KMS-11 (cell line): ENCODE measurements at regions not wholly inside any gene's neighbourhood (a gene's known extent, or its start where the extent isn't known, plus 50 kb on each side); places are given as distances from the start of the nearest gene placed in this dataset.

Experiments used
- H2AFZ ChIP-seq: fragments of 200-600 bp; sonication (generic); 2 replicates; pipeline ENCODE4 v1.6.1; 2016; ENCODE audit warnings: antibody characterized with exemption, mixed run types, low read depth
- H3K27ac ChIP-seq: fragments of 200-600 bp; sonication (generic); 2 replicates; pipeline ENCODE4 v1.6.1; 2016; ENCODE audit warnings: mild to moderate bottlenecking, mixed run types
- H3K27me3 ChIP-seq: fragments of 200-600 bp; sonication (generic); 2 replicates; pipeline ENCODE4 v1.6.1; 2017; ENCODE audit warnings: mild to moderate bottlenecking, low read depth, mixed run types, moderate library complexity; ENCODE audit not compliant: insufficient read depth
- H3K36me3 ChIP-seq: fragments of 200-600 bp; sonication (generic); 2 replicates; pipeline ENCODE4 v1.6.1; 2017; ENCODE audit warnings: mild to moderate bottlenecking, mixed run types; ENCODE audit not compliant: insufficient read depth
- H3K4me1 ChIP-seq: fragments of 200-600 bp; sonication (generic); 2 replicates; pipeline ENCODE4 v1.6.1; 2016; ENCODE audit warnings: mild to moderate bottlenecking, low read depth, mixed run types; ENCODE audit not compliant: poor library complexity, severe bottlenecking
- H3K4me2 ChIP-seq: fragments of 200-600 bp; sonication (generic); 2 replicates; pipeline ENCODE4 v1.7.0; 2016; ENCODE audit warnings: mild to moderate bottlenecking, mixed run types
- H3K4me3 ChIP-seq: fragments of 200-600 bp; sonication (generic); IDR thresholded peaks from 2 replicates; pipeline ENCODE4 v1.6.1; 2017; ENCODE audit warnings: low read depth, low read length, mixed read lengths; ENCODE audit not compliant: insufficient read depth
- H3K79me2 ChIP-seq: fragments of 200-600 bp; sonication (generic); 2 replicates; pipeline ENCODE4 v1.6.1; 2016; ENCODE audit warnings: low read depth, mixed run types; ENCODE audit not compliant: insufficient read depth
- H3K9ac ChIP-seq: fragments of 200-600 bp; sonication (generic); 2 replicates; pipeline ENCODE4 v1.6.1; 2016; ENCODE audit warnings: mild to moderate bottlenecking, mixed run types
- H4K20me1 ChIP-seq: fragments of 200-600 bp; sonication (generic); 2 replicates; pipeline ENCODE4 v1.6.1; 2016; ENCODE audit warnings: mild to moderate bottlenecking, mixed run types; ENCODE audit not compliant: insufficient read depth
- CTCF ChIP-seq: fragments of 200-600 bp; sonication (generic); conservative IDR thresholded peaks from 2 replicates; pipeline ENCODE4 v1.6.1; 2017; ENCODE audit warnings: low read depth, mild to moderate bottlenecking, antibody characterized with exemption, low read length, moderate library complexity, mixed read lengths

- Histone ChIP-seq H3K9ac (no peak overlapping the region), H3K4me3 (no peak overlapping the region), H3K36me3 (no peaks in the 10 kb centered on the region), H2AFZ (no peak overlapping the region), H3K27me3 (no peaks in the 10 kb centered on the region), H3K27ac (no peak overlapping the region), H3K4me1 (no peaks in the 10 kb centered on the region), H4K20me1 (no peaks in the 10 kb centered on the region), H3K79me2 (no peaks in the 10 kb centered on the region), H3K4me2 (no peak overlapping the region)
- TF ChIP-seq CTCF, result no peak
Measured at GRCh38 chr18:73696698-73697097, 450.9 kb downstream of the FBXO15 start.

DNA sequence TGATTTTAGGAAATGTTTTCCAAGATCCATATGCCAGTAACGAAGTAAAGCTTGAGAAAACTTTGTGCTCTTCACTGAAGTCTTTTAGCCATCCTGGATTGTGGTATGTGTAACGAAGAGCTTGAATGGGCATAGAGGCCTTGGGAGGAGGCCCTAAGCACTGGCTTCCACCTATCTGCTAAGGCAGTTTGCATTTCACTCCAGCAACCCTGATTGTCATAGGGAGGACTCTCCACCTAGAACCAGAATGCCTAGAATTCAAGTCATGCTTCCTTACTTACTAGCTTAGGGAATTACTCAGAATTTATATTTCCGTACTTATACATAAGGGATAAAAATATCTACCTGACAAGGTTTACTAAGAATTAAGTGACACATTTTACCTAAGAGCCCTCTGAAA, 451.5 kb downstream of the FBXO15 start:
- H4K20me1 ChIP-seq, result no peaks in the 10 kb centered on the region
- H2AFZ ChIP-seq, result no peak overlapping the region
- no peaks in the 10 kb centered on the region for H3K27me3 ChIP-seq
- TF ChIP-seq CTCF, result no peak
- no peaks in the 10 kb centered on the region for H3K4me1 ChIP-seq
- no peak overlapping the region for H3K4me3 ChIP-seq
- no peak overlapping the region for H3K9ac ChIP-seq
- no peak overlapping the region for H3K27ac ChIP-seq
- H3K36me3 ChIP-seq, result no peaks in the 10 kb centered on the region
- H3K4me2 ChIP-seq, result no peak overlapping the region
- H3K79me2 ChIP-seq, result no peaks in the 10 kb centered on the region

DNA sequence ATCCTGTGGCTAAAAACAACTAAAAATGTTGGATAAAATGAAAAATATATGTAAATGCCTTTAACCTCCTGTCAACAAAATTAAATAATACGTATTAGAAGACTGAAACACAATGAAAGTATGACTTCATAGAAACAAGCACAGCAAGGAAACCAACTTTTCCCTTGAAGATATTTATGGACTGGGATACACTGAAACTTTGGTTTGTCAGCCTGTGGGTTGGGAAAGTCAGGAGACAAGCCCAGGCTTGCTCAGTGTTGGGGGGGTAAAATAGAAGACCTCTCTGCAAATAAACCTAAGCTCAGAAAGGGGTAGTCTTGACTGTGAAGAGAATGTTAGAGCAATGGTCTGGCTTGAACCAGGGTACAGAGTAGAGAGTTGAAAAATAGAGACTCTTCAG, 454.5 kb downstream of the FBXO15 start:
- Histone ChIP-seq H3K4me3 (no peak overlapping the region), H3K4me1 (no peaks in the 10 kb centered on the region), H3K27ac (no peak overlapping the region), H3K4me2 (no peak overlapping the region), H3K9ac (no peak overlapping the region), H2AFZ (no peak overlapping the region), H4K20me1 (no peaks in the 10 kb centered on the region), H3K36me3 (no peaks in the 10 kb centered on the region), H3K27me3 (no peaks in the 10 kb centered on the region), H3K79me2 (no peaks in the 10 kb centered on the region)
- TF ChIP-seq CTCF, result no peak

- H3K27me3 ChIP-seq, result no peaks in the 10 kb centered on the region
- H3K36me3 ChIP-seq, result no peaks in the 10 kb centered on the region
- H4K20me1 ChIP-seq, result no peaks in the 10 kb centered on the region
- no peak overlapping the region for H2AFZ ChIP-seq
- H3K27ac ChIP-seq, result no peak overlapping the region
- TF ChIP-seq CTCF, result no peak
- H3K4me1 ChIP-seq, result no peaks in the 10 kb centered on the region
- no peak overlapping the region for H3K4me3 ChIP-seq
- no peaks in the 10 kb centered on the region for H3K79me2 ChIP-seq
- H3K9ac ChIP-seq, result no peak overlapping the region
- no peak overlapping the region for H3K4me2 ChIP-seq
Measured at GRCh38 chr18:73691624-73692023, 456.0 kb downstream of the FBXO15 start.

DNA sequence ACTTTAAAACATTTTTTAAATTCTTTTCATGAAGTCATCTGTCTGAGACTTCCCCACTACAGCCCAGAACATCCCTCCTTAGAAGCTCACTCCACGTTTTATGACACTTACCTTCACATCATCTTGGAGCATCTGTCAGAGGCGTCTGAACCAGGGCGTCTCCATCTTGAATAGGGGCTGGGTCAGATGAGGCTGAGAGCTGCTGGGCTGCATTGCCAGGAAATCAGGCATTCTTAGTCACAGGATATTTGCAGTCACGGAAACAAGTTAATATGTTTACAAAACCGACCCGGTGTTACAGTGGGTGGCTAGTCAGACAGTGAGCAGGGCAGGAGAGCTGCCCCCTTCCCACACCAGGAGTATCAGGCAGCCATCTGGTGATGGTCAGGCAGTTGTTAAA, 456.5 kb downstream of the FBXO15 start:
- Histone ChIP-seq H4K20me1 (no peaks in the 10 kb centered on the region), H3K9ac (no peak overlapping the region), H3K36me3 (no peaks in the 10 kb centered on the region), H3K4me3 (no peak overlapping the region), H3K27me3 (no peaks in the 10 kb centered on the region), H3K27ac (no peak overlapping the region), H3K4me1 (no peaks in the 10 kb centered on the region), H3K4me2 (no peak overlapping the region), H2AFZ (no peak overlapping the region), H3K79me2 (no peaks in the 10 kb centered on the region)
- no peak for TF ChIP-seq CTCF
